ENCODE measurements at regions not wholly inside any gene's neighbourhood (a gene's known extent, or its start where the extent isn't known, plus 50 kb on each side); places are given as distances from the start of the nearest gene placed in this dataset.

GRCh38 chr3:34212175-34212574 lies 413.7 kb downstream of the PDCD6IP start:
- TF ChIP-seq CTCF (IDR thresholded peaks at IDR 0.05; ENCODE audit: insufficient read depth, low read length) (no peak), POLR2AphosphoS5 (IDR thresholded peaks at IDR 0.05; ENCODE audit: low read depth) (no peak), GABPA (IDR thresholded peaks at IDR 0.05; ENCODE audit: low read depth) (no peak), SPI1 (IDR thresholded peaks at IDR 0.05; ENCODE audit: borderline replicate concordance, low read depth) (no peak)

Measured in HL-60 (cell line).